ENCODE measurements at regions not wholly inside any gene's neighbourhood (a gene's known extent, or its start where the extent isn't known, plus 50 kb on each side); places are given as distances from the start of the nearest gene placed in this dataset.
"Not testable (repeated sequence)": the region's sequence is repeated elsewhere in the genome, so short reads cannot be mapped to it uniquely, and the experiment has no call there.

- no peak for DNase-seq
Measured at GRCh38 chrX:80929251-80929650, 119.6 kb upstream of the BRWD3 start.

- no peak for DNase-seq
Measured at GRCh38 chrX:80917919-80918318, 108.2 kb upstream of the BRWD3 start.

GRCh38 chrX:80912351-80912750 lies 102.7 kb upstream of the BRWD3 start:
- not testable (repeated sequence) for DNase-seq

- DNase-seq = no peak
Measured at GRCh38 chrX:80879916-80880315, 70.2 kb upstream of the BRWD3 start.

GRCh38 chrX:80879143-80879542 lies 69.5 kb upstream of the BRWD3 start:
- peak in 2 of 3 experiments; percentile 36 to 74 for DNase-seq

- DNase-seq = peak in 1 of 3 experiments; percentile 71
Measured at GRCh38 chrX:80876877-80877276, 67.2 kb upstream of the BRWD3 start.
